HepG2 (cell line): ENCODE measurements at regions not wholly inside any gene's neighbourhood (a gene's known extent, or its start where the extent isn't known, plus 50 kb on each side); places are given as distances from the start of the nearest gene placed in this dataset.
A peak's percentile ranks its signal among the peaks of the same experiment; 100 is the strongest.

Source experiments
- ATAC-seq: fragments of 200-7000 bp; cut with Tn5 transposase; 3 replicates; pipeline ENCODE4 v1.9.1; 2020; ENCODE audit warnings: mild to moderate bottlenecking, moderate library complexity
- BruUV-seq: library from RNA; stranded (reverse); fragments of 400-500 nt; replicated peaks from 2 replicates; lab custom pipeline; 2021; lab: Mats Ljungman, UMichigan
- CTCF ChIA-PET: fragments of 300-600 bp; formaldehyde crosslinking; extraction: SDS; loops from one replicate; lab custom pipeline; 2021; ENCODE audit warnings: low total read pairs, inconsistent platforms, low intra/inter-chr PET ratio; lab: Yijun Ruan, JAX
- POLR2A ChIA-PET: fragments of 350-600 bp; sonication (Branson Sonifier 250); formaldehyde crosslinking; loops from one replicate; lab custom pipeline; 2020; ENCODE audit warnings: antibody characterized with exemption, inconsistent platforms; lab: Yijun Ruan, JAX
- DNase-seq: peaks from one replicate; pipeline ENCODE4 v3.0.0-alpha.2; 2015; ENCODE audit warnings: low spot score
- FAIRE-seq: peaks from 3 replicates; lab custom pipeline; 2011; peaks lifted over from hg19 to GRCh38; lab: Jason Lieb, UNC
- H2AFZ ChIP-seq: one replicate; pipeline ENCODE4 v1.6.1; 2011; ENCODE audit warnings: low read length, inconsistent platforms
- H3K27ac ChIP-seq: fragments of 300-600 bp; 3 replicates; pipeline ENCODE4 v1.8.0; 2011; ENCODE audit warnings: mixed run types, mild to moderate bottlenecking, mixed read lengths, low read length, inconsistent platforms; ENCODE audit not compliant: insufficient read depth; ENCODE audit errors: extremely low read length
- H3K27me3 ChIP-seq, 2 experiments: fragments of 200-600 bp in 1 of 2; 2 replicates in 1 of 2; 3 replicates in 1 of 2; pipeline versions ENCODE4 v1.6.0 to v1.8.0; 2011; ENCODE audit warnings: low read length in 2 of 2, mild to moderate bottlenecking in 2 of 2, moderate library complexity in 2 of 2, inconsistent platforms in 1 of 2; ENCODE audit not compliant: insufficient read depth in 2 of 2, control insufficient read depth in 1 of 2
- H3K36me3 ChIP-seq, 2 experiments: fragments of 200-600 bp in 1 of 2; replicated peaks in 1 of 2; 2 replicates in 1 of 2; 3 replicates in 1 of 2; pipeline versions ENCODE4 v1.5.1 to v1.8.0; 2011; ENCODE audit warnings: low read length in 2 of 2, inconsistent platforms in 1 of 2; ENCODE audit not compliant: insufficient read depth in 2 of 2, control insufficient read depth in 1 of 2
- H3K4me1 ChIP-seq: 2 replicates; pipeline ENCODE4 v1.5.1; 2012; ENCODE audit warnings: low read length, inconsistent platforms; ENCODE audit not compliant: insufficient read depth
- H3K4me2 ChIP-seq: 2 replicates; pipeline ENCODE4 v1.6.0; 2011; ENCODE audit warnings: low read depth, low read length, inconsistent platforms
- H3K4me3 ChIP-seq, 3 experiments: fragments of 200-600 bp in 1 of 3; sonication (generic), shearing (Covaris generic) in 1 of 3; replicated peaks in 1 of 3; 2 replicates each; pipeline ENCODE4 v1.5.1; 2011 to 2016; ENCODE audit warnings: low read length in 3 of 3, inconsistent platforms in 2 of 3, low read depth in 2 of 3, mild to moderate bottlenecking in 2 of 3, control low read depth in 1 of 3, mixed read lengths in 1 of 3; ENCODE audit not compliant: insufficient read depth in 1 of 3
- H3K79me2 ChIP-seq: one replicate; pipeline ENCODE4 v1.6.1; 2011; ENCODE audit warnings: low read length, inconsistent platforms; ENCODE audit not compliant: insufficient read depth
- H3K9ac ChIP-seq: 2 replicates; pipeline ENCODE4 v1.6.0; 2011; ENCODE audit warnings: mild to moderate bottlenecking, low read depth, low read length, inconsistent platforms; ENCODE audit not compliant: insufficient read depth
- H3K9me3 ChIP-seq: 2 replicates; pipeline ENCODE4 v1.5.1; 2012; ENCODE audit warnings: mild to moderate bottlenecking, low read length
- H4K20me1 ChIP-seq: 2 replicates; pipeline ENCODE4 v1.6.0; 2011; ENCODE audit warnings: inconsistent platforms, mild to moderate bottlenecking, low read length, moderate library complexity; ENCODE audit not compliant: insufficient read depth
- ARID5B ChIP-seq: IDR thresholded peaks from 2 replicates; pipeline ENCODE4 v1.4.0; 2020; ENCODE audit warnings: mild to moderate bottlenecking, missing genetic modification reagents
- BCL6 ChIP-seq: IDR thresholded peaks from 2 replicates; pipeline ENCODE4 v1.6.1; 2016; ENCODE audit warnings: missing genetic modification reagents, missing compliant biosample characterization
- CHCHD3 ChIP-seq: sonication (generic); formaldehyde crosslinking; IDR thresholded peaks from 2 replicates; pipeline ENCODE4 v1.8.0; 2022; ENCODE audit warnings: mild to moderate bottlenecking, missing genetic modification reagents, moderate library complexity
- KLF6 ChIP-seq: IDR thresholded peaks from 2 replicates; pipeline ENCODE4 v1.8.0; 2016; ENCODE audit warnings: missing biosample characterization, missing genetic modification reagents
- ONECUT2 ChIP-seq: sonication (generic); formaldehyde crosslinking; IDR thresholded peaks from 2 replicates; pipeline ENCODE4 v1.4.0; 2020; ENCODE audit warnings: missing genetic modification reagents
- PAF1 ChIP-seq: IDR thresholded peaks from 2 replicates; pipeline ENCODE4 v1.6.1; 2016; ENCODE audit warnings: missing genetic modification reagents, missing compliant biosample characterization
- RARA ChIP-seq: IDR thresholded peaks from 2 replicates; pipeline ENCODE4 v1.6.1; 2016; ENCODE audit warnings: missing genetic modification reagents, missing compliant biosample characterization
- ZBTB39 ChIP-seq: sonication (generic); formaldehyde crosslinking; IDR thresholded peaks from 2 replicates; pipeline ENCODE4 v1.5.0; 2020; ENCODE audit warnings: missing genetic modification reagents
- WGBS: methylation state at CpG from one replicate; pipeline ENCODE4 v1.1.6; 2017; ENCODE audit warnings: low lambda C conversion rate; 5-methylcytosine and 5-hydroxymethylcytosine counted together
- in situ Hi-C: cut with HindIII; loops from 2 replicates; pipeline ENCODE4 v1.10.0; 2017; ENCODE audit warnings: low pct_unique_long_range_greater_than_20kb; ENCODE audit not compliant: extremely low pct_ligation_motif_present
- intact Hi-C: fragments of 100-400 bp; cut with micrococcal nuclease; formaldehyde crosslinking; loops from one replicate; pipeline ENCODE4 v1.10.0; 2022; ENCODE audit not compliant: unreplicated experiment

GRCh38 chr2:63751901-63752300, 89.8 kb upstream of the UGP2 start (continued):
- TF ChIP-seq ZBTB39 (CRISPR knock-in tag) (no peak), CHCHD3 (CRISPR knock-in tag) (no peak)
- TF ChIP-seq, all 625 proteins: peak for 0

- ATAC-seq (no peak), DNase-seq (no peak), FAIRE-seq (no peak)
- Histone ChIP-seq H3K27me3 (no peaks in the 10 kb centered on the region; a peak in 1 of 5 replicates), H3K4me3 (no peak overlapping the region), H3K36me3 (no peaks in the 10 kb centered on the region), H3K79me2 (no peaks in the 10 kb centered on the region), H3K9me3 (no peaks in the 10 kb centered on the region), H2AFZ (no peak overlapping the region), H3K9ac (no peak overlapping the region), H3K4me2 (no peak overlapping the region), H4K20me1 (no peaks in the 10 kb centered on the region), H3K27ac (no peak overlapping the region), H3K4me1 (no peaks in the 10 kb centered on the region)
- no peak for TF ChIP-seq KLF6 (CRISPR knock-in tag)
- in situ Hi-C loops, result no loop called here
- intact Hi-C loops, result no loop called here
- ChIA-PET POLR2A (no interaction called here), CTCF (no interaction called here)
- WGBS, result 79% methylated on average over 6 of the region's 6 CpGs
- no TSS peak for BruUV-seq
Measured at GRCh38 chr2:63755216-63755615, 86.5 kb upstream of the UGP2 start.

GRCh38 chr2:63755965-63756364, 85.7 kb upstream of the UGP2 start:
- Histone ChIP-seq H3K4me2 (no peak overlapping the region), H3K36me3 (no peaks in the 10 kb centered on the region), H3K4me1 (no peaks in the 10 kb centered on the region), H3K27me3 (no peaks in the 10 kb centered on the region; a peak in 1 of 5 replicates), H4K20me1 (no peaks in the 10 kb centered on the region), H3K4me3 (no peak overlapping the region), H3K9me3 (no peaks in the 10 kb centered on the region), H2AFZ (no peak overlapping the region), H3K79me2 (no peaks in the 10 kb centered on the region), H3K27ac (no peak overlapping the region), H3K9ac (no peak overlapping the region)
- DNase-seq (no peak), ATAC-seq (no peak), FAIRE-seq (no peak)
- TF ChIP-seq PAF1 (CRISPR knock-in tag) (no peak), ARID5B (CRISPR knock-in tag) (0 out of 2 replicates have a peak, but pooled peaks have one; percentile 11), BCL6 (peak; percentile 98), RARA (0 out of 2 replicates have a peak, but pooled peaks have one; percentile 24), ONECUT2 (CRISPR knock-in tag) (peak; percentile 61; the same call in 1 of the 2 replicates)
- POLR2A ChIA-PET, result no interaction called here
- in situ Hi-C loops, result no loop called here
- no TSS peak for BruUV-seq
- CTCF ChIA-PET, result no interaction called here
- intact Hi-C loops, result no loop called here
